K562 (cell line): ENCODE measurements at regions not wholly inside any gene's neighbourhood (a gene's known extent, or its start where the extent isn't known, plus 50 kb on each side); places are given as distances from the start of the nearest gene placed in this dataset.

Source experiments
- ATAC-seq: fragments of 200-7000 bp; cut with Tn5 transposase; 3 replicates; pipeline ENCODE4 v1.9.1; 2020; ENCODE audit warnings: moderate library complexity
- BruUV-seq: library from RNA; stranded (reverse); fragments of 400-500 nt; replicated peaks from 2 replicates; lab custom pipeline; 2021; lab: Mats Ljungman, UMichigan
- CTCF ChIA-PET: fragments of 300-600 bp; formaldehyde crosslinking; extraction: SDS; loops from one replicate; lab custom pipeline; 2021; ENCODE audit warnings: low intra/inter-chr PET ratio; lab: Yijun Ruan, JAX
- POLR2A ChIA-PET: fragments of 300-600, 350-650 bp; sonication (Branson Sonifier 250); formaldehyde crosslinking; extraction: SDS; loops from one replicate; lab custom pipeline; 2021; ENCODE audit warnings: antibody characterized with exemption, inconsistent platforms; lab: Yijun Ruan, JAX
- DNase-seq, 4 experiments: peaks; one replicate each; pipeline versions ENCODE4 v3.0.0 to v3.0.0-alpha.2; 2011 to 2018; ENCODE audit warnings: low spot score in 3 of 4, mixed read lengths in 3 of 4; ENCODE audit errors: extremely low read depth in 1 of 4
- FAIRE-seq: peaks from 2 replicates; lab custom pipeline; 2011; peaks lifted over from hg19 to GRCh38; lab: Jason Lieb, UNC
- H2AFZ ChIP-seq: 2 replicates; pipeline ENCODE4 v1.6.0; 2011; ENCODE audit warnings: low read depth, low read length, control low read depth, inconsistent platforms
- H3K27ac ChIP-seq: fragments of 200-600 bp; 3 replicates; pipeline ENCODE4 v1.8.0; 2011; ENCODE audit warnings: low read depth, mild to moderate bottlenecking, control low read depth, inconsistent platforms, low read length, moderate library complexity, mixed read lengths; ENCODE audit errors: extremely low read depth
- H3K27me3 ChIP-seq, 2 experiments: fragments of 300-600 bp in 1 of 2; 2 replicates in 1 of 2; 3 replicates in 1 of 2; pipeline versions ENCODE4 v1.6.0 to v1.8.0; 2011; ENCODE audit warnings: inconsistent platforms in 2 of 2, low read length in 2 of 2, mild to moderate bottlenecking in 1 of 2, mixed read lengths in 1 of 2, moderate library complexity in 1 of 2; ENCODE audit not compliant: control insufficient read depth in 2 of 2, insufficient read depth in 2 of 2
- H3K36me3 ChIP-seq: fragments of 300-600 bp; 3 replicates; pipeline ENCODE4 v1.8.0; 2011; ENCODE audit warnings: mild to moderate bottlenecking, low read length, inconsistent platforms; ENCODE audit not compliant: control insufficient read depth, insufficient read depth
- H3K4me1 ChIP-seq, 2 experiments: fragments of 200-600 bp in 1 of 2; replicated peaks in 1 of 2; 2 replicates in 1 of 2; 3 replicates in 1 of 2; pipeline versions ENCODE4 v1.5.1 to v1.8.0; 2011; ENCODE audit warnings: inconsistent platforms in 2 of 2, low read length in 2 of 2, mild to moderate bottlenecking in 1 of 2, mixed read lengths in 1 of 2, moderate library complexity in 1 of 2; ENCODE audit not compliant: control insufficient read depth in 2 of 2, insufficient read depth in 2 of 2
- H3K4me2 ChIP-seq: 2 replicates; pipeline ENCODE4 v1.6.1; 2011; ENCODE audit warnings: low read length, control low read depth, inconsistent platforms, mixed read lengths; ENCODE audit not compliant: insufficient read depth
- H3K4me3 ChIP-seq: fragments of 200-600 bp; sonication (generic), shearing (Covaris generic); 2 replicates; pipeline ENCODE4 v1.5.1; 2016; ENCODE audit warnings: control low read depth, inconsistent platforms
- H3K79me2 ChIP-seq: fragments of 200-600 bp; 3 replicates; pipeline ENCODE4 v1.8.0; 2011; ENCODE audit warnings: low read length, inconsistent platforms; ENCODE audit not compliant: control insufficient read depth, insufficient read depth
- H3K9ac ChIP-seq, 2 experiments: 2 replicates each; pipeline versions ENCODE4 v1.6.0 to v1.6.1; 2011; ENCODE audit warnings: low read depth in 2 of 2, low read length in 2 of 2, control low read depth in 1 of 2, inconsistent platforms in 1 of 2, mild to moderate bottlenecking in 1 of 2, mixed read lengths in 1 of 2; ENCODE audit not compliant: insufficient read depth in 1 of 2
- H3K9me1 ChIP-seq: one replicate; pipeline ENCODE4 v1.6.0; 2011; ENCODE audit warnings: inconsistent platforms, mild to moderate bottlenecking, low read length, moderate library complexity; ENCODE audit not compliant: control insufficient read depth, insufficient read depth
- H3K9me3 ChIP-seq: replicated peaks from 2 replicates; pipeline ENCODE4 v1.5.1; 2011; ENCODE audit warnings: low read depth, low read length, inconsistent platforms; ENCODE audit not compliant: control insufficient read depth, insufficient read depth
- H4K20me1 ChIP-seq: replicated peaks from 2 replicates; pipeline ENCODE4 v1.6.1; 2011; ENCODE audit warnings: low read length, inconsistent platforms, mixed read lengths; ENCODE audit not compliant: control insufficient read depth, insufficient read depth
- C11orf30 ChIP-seq: fragments of 450-650 bp; IDR thresholded peaks from 2 replicates; pipeline ENCODE4 v1.6.1; 2016; ENCODE audit warnings: low read depth, mild to moderate bottlenecking
- CTBP1 ChIP-seq: fragments of 450-650 bp; IDR thresholded peaks from 2 replicates; pipeline ENCODE4 v1.6.1; 2016; ENCODE audit warnings: borderline replicate concordance
- FIP1L1 ChIP-seq: fragments of 200-400 bp; formaldehyde crosslinking; IDR thresholded peaks from 2 replicates; pipeline ENCODE4 v1.6.1; 2018; ENCODE audit warnings: mild to moderate bottlenecking, low read depth, low read length; ENCODE audit not compliant: poor library complexity, severe bottlenecking
- NFE2L1 ChIP-seq: fragments of 450-650 bp; IDR thresholded peaks from 2 replicates; pipeline ENCODE4 v1.6.1; 2016; ENCODE audit warnings: missing genetic modification characterization, low read depth, mild to moderate bottlenecking, missing compliant biosample characterization, moderate library complexity, borderline replicate concordance
- PHF21A ChIP-seq: fragments of 450-650 bp; IDR thresholded peaks from 2 replicates; pipeline ENCODE4 v1.6.1; 2017; ENCODE audit warnings: low read depth, borderline replicate concordance
- RBM39 ChIP-seq: fragments of 200-400 bp; formaldehyde crosslinking; optimal IDR thresholded peaks from 2 replicates; pipeline ENCODE3; 2018; ENCODE audit warnings: low read depth, low read length
- RNF2 ChIP-seq: sonication (generic); IDR thresholded peaks from 2 replicates; pipeline ENCODE4 v1.6.1; 2016
- TAF1 ChIP-seq: IDR thresholded peaks from 2 replicates; pipeline ENCODE4 v1.6.1; 2011; ENCODE audit warnings: mild to moderate bottlenecking, low read length, moderate library complexity; ENCODE audit not compliant: insufficient read depth, control insufficient read depth, severe bottlenecking; ENCODE audit errors: extremely low read depth
- TAL1 ChIP-seq: fragments of 450-650 bp; IDR thresholded peaks from 2 replicates; pipeline ENCODE4 v1.6.1; 2016; ENCODE audit warnings: mild to moderate bottlenecking
- ZEB2 ChIP-seq: fragments of 450-650 bp; IDR thresholded peaks from 2 replicates; pipeline ENCODE4 v1.6.1; 2016
- WGBS: fragments of 100-300 bp; shearing (Covaris generic); methylation state at CpG from one replicate; pipeline ENCODE4 v1.1.6; 2016; ENCODE audit warnings: low coverage, mixed read lengths; ENCODE audit not compliant: insufficient coverage; ENCODE audit errors: missing lambda C conversion rate; 5-methylcytosine and 5-hydroxymethylcytosine counted together
- in situ Hi-C: fragments of 300-500 bp; cut with MboI; formaldehyde crosslinking; loops from 4 replicates; pipeline ENCODE4 v1.15.0; 2018; ENCODE audit warnings: inconsistent platforms, mixed read lengths
- intact Hi-C: fragments of 100-400 bp; cut with micrococcal nuclease; formaldehyde crosslinking; loops from 2 replicates; pipeline ENCODE4 v1.14.2; 2022
- TF ChIP-seq, protein P1 (sequence below): IDR thresholded peaks from 2 replicates; pipeline ENCODE4 v1.6.1; 2011; ENCODE audit not compliant: insufficient read length; ENCODE audit errors: extremely low read depth
- TF ChIP-seq, protein P2 (sequence below): fragments of 250-450 bp; sonication (Bioruptor Pico); IDR thresholded peaks from 2 replicates; pipeline ENCODE4 v1.4.0; 2020; ENCODE audit warnings: mild to moderate bottlenecking, moderate library complexity
- TF ChIP-seq, protein P3 (sequence below): sonication (generic); formaldehyde crosslinking; IDR thresholded peaks from 2 replicates; pipeline ENCODE4 v1.8.1; 2023; ENCODE audit warnings: mild to moderate bottlenecking, missing genetic modification reagents

DNA sequence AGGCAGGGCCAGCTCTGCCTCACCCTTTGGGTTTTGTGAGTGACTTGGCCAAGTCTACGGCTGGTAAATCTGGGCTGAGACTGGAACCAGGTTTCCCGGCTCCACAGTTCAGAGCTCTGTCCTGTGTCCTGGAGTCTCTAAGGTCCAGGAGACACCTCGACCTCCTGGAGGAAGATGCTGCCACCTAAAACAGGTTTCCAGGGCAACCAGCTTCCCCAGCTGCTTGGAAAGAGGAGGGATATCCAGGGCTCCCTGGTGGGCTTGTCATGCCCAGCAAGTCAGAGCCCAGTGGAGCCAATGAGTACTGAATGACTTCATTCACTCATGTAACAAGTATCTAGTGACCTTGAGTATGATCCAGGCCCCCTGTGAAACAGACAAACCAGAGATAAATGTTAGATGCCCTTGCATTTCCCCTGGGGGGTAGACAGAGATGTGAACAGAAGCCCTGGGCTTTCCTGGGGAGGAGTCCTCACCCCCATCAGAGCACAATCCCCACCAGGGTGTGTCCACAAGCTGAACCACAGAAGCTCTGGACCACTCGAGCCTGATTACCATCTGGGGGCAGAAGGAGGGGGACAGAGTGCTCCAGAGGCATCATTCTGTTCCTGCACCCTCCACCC lies 181.2 kb upstream of the RAB4A start:
- Histone ChIP-seq H3K9ac (no peak overlapping the region), H3K9me3 (no peaks in the 10 kb centered on the region), H3K36me3 (no peaks in the 10 kb centered on the region), H3K4me2 (no peak overlapping the region), H3K27me3 (peaks cover 3 to 29% of the 10 kb centered on the region in 2 experiments; a peak in 4 of 5 replicates), H2AFZ (no peak overlapping the region), H3K27ac (no peak overlapping the region), H3K79me2 (no peaks in the 10 kb centered on the region), H3K4me1 (no peaks in the 10 kb centered on the region; a peak in 1 of 5 replicates), H3K9me1 (no peaks in the 10 kb centered on the region), H4K20me1 (peaks cover 3% of the 10 kb centered on the region; the same call in 1 of the 2 replicates), H3K4me3 (no peak overlapping the region)
- in situ Hi-C loops (no loop called here), intact Hi-C loops (no loop called here)
- FAIRE-seq (no peak), ATAC-seq (no peak), DNase-seq (no peak)
- ChIA-PET POLR2A (no interaction called here), CTCF (no interaction called here)
- WGBS, result 0% methylated on average over 4 of the region's 4 CpGs
- no TSS peak for BruUV-seq
- TF ChIP-seq NFE2L1 (no peak), TAL1 (no peak), FIP1L1 (no peak), C11orf30 (no peak), ZEB2 (no peak), CTBP1 (no peak), TAF1 (no peak), RBM39 (no peak), PHF21A (no peak), RNF2 (no peak)
- TF ChIP-seq, protein P1, sequence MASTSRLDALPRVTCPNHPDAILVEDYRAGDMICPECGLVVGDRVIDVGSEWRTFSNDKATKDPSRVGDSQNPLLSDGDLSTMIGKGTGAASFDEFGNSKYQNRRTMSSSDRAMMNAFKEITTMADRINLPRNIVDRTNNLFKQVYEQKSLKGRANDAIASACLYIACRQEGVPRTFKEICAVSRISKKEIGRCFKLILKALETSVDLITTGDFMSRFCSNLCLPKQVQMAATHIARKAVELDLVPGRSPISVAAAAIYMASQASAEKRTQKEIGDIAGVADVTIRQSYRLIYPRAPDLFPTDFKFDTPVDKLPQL, result no peak
- TF ChIP-seq, protein P2, sequence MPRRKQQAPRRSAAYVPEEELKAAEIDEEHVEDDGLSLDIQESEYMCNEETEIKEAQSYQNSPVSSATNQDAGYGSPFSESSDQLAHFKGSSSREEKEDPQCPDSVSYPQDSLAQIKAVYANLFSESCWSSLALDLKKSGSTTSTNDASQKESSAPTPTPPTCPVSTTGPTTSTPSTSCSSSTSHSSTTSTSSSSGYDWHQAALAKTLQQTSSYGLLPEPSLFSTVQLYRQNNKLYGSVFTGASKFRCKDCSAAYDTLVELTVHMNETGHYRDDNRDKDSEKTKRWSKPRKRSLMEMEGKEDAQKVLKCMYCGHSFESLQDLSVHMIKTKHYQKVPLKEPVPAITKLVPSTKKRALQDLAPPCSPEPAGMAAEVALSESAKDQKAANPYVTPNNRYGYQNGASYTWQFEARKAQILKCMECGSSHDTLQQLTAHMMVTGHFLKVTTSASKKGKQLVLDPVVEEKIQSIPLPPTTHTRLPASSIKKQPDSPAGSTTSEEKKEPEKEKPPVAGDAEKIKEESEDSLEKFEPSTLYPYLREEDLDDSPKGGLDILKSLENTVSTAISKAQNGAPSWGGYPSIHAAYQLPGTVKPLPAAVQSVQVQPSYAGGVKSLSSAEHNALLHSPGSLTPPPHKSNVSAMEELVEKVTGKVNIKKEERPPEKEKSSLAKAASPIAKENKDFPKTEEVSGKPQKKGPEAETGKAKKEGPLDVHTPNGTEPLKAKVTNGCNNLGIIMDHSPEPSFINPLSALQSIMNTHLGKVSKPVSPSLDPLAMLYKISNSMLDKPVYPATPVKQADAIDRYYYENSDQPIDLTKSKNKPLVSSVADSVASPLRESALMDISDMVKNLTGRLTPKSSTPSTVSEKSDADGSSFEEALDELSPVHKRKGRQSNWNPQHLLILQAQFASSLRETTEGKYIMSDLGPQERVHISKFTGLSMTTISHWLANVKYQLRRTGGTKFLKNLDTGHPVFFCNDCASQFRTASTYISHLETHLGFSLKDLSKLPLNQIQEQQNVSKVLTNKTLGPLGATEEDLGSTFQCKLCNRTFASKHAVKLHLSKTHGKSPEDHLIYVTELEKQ (CRISPR knock-in tag), result no peak
- TF ChIP-seq, protein P3, sequence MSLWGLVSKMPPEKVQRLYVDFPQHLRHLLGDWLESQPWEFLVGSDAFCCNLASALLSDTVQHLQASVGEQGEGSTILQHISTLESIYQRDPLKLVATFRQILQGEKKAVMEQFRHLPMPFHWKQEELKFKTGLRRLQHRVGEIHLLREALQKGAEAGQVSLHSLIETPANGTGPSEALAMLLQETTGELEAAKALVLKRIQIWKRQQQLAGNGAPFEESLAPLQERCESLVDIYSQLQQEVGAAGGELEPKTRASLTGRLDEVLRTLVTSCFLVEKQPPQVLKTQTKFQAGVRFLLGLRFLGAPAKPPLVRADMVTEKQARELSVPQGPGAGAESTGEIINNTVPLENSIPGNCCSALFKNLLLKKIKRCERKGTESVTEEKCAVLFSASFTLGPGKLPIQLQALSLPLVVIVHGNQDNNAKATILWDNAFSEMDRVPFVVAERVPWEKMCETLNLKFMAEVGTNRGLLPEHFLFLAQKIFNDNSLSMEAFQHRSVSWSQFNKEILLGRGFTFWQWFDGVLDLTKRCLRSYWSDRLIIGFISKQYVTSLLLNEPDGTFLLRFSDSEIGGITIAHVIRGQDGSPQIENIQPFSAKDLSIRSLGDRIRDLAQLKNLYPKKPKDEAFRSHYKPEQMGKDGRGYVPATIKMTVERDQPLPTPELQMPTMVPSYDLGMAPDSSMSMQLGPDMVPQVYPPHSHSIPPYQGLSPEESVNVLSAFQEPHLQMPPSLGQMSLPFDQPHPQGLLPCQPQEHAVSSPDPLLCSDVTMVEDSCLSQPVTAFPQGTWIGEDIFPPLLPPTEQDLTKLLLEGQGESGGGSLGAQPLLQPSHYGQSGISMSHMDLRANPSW (CRISPR knock-in tag), result no peak
